ENCODE measurements at regions not wholly inside any gene's neighbourhood (a gene's known extent, or its start where the extent isn't known, plus 50 kb on each side); places are given as distances from the start of the nearest gene placed in this dataset.
"Not testable (repeated sequence)": the region's sequence is repeated elsewhere in the genome, so short reads cannot be mapped to it uniquely, and the experiment has no call there.

DNA sequence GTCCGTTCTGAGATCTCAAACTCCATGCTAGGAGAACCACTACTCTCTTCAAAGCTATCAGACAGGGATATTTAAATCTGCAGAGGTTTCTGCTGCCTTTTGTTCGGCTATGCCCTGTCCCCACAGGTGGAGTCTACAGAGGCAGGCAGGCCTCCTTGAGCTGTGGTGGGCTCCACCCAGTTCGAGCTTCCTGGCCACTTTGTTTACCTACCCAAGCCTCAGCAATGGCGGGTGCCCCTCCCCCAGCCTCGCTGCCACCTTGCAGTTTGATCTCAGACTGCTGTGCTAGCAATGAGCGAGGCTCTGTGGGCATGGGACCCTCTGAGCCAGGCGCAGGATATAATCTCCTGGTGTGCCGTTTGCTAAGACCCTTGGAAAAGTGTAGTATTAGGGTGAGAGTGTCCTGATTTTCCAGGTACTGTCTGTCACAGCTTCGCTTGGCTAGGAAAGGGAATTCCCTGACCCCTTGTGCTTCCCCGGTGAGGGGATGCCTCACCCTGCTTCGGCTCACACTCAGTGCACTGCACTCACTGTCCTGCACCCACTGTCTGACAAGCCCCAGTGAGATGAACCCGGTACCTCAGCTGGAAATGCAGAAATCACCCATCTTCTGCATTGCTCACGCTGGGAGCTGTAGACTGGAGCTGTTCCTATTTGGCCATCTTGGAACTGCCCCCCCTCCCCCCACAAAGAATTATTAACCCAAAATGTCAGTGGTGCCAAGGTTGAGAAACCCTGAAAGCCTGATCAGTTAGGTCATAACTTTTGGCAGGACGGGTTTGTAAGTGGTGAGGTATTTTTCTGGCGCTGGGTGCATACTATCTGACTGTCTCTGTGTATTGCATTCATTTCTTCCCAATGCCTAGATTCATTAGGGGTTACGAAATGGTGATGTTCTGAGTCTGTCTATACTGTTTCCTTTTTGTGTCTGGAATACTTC is 181.4 kb downstream of the TEX29 start:
- not testable (repeated sequence) for DNase-seq (ENCODE audit: low spot score)

DNA sequence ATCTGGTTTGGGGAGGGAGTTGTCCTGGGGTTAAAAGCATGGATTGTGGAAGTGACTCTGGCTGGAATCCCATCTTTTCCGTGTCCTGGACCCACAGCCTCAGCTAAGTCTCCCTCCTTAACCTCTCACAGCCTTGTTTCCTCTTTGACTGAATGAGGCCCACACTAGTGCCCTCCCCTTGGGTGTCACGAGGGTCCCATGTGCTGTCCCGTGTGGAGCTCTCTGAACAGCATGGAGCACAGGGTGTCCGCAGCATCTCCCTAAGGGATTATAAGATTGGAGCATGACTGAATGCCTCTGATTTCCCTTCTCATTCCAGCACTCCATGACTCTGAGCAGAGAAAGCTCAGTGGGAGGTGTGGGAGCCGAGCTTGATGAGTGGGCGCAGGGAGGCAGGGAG is 182.5 kb downstream of the TEX29 start:
- DNase-seq (ENCODE audit: low spot score), result no peak

DNA sequence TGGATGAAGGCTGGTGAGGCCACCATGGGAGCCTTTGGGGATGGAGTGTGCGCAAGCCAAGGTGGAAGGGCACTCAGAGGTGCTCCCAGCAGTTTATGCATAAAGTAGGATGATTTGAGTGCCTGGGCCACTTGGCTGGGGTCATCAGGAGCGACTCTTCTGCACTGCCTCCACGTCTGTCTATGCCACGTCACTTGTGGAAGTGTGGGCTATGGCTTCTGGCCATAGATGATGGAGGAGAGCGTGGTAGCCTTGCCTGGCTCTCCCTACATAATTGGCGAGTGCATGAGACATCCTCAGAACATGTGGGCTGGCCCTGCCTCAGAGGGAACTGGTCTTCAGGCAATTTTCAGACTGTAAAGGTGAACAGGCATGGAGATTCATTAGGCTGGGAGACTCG is 182.9 kb downstream of the TEX29 start:
- DNase-seq (ENCODE audit: low spot score), result no peak

DNA sequence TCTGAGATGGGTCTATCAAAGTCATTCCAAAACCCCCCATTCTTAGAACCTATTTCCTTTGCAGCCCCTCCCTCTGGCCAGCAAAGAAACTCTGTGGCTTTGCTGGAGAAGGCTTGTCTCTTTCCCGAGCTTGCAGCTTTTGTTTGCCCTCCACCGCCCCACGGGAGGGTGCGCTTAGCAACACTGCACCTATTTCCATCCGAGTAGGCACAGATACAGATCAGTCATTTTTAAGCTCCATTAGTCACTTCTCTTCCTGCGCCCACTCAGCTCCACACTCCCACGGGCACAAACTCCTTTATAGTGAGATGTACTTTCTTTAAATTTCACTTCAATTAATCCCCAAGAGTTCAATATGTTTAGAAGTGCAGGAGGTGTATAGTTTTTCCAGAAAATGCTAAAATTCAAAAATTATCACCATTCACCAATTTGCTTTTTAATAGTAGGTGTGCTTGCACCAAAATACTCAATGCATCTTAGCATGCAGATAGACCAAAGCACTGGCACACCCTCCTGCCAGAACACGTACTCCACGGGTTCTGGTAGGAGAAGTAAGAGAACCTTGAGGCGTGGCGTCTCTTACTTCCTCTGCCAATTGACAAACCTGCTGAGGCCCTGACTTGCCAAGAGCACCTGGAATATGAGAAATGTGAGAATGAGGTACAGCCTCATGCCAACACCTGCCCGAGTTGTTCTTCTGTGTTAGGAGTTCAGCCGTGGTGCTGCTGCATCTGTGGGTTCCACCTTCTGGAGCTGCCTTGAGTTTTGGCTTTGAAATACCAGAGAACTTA is 183.7 kb downstream of the TEX29 start:
- no peak for DNase-seq (ENCODE audit: low spot score)

DNA sequence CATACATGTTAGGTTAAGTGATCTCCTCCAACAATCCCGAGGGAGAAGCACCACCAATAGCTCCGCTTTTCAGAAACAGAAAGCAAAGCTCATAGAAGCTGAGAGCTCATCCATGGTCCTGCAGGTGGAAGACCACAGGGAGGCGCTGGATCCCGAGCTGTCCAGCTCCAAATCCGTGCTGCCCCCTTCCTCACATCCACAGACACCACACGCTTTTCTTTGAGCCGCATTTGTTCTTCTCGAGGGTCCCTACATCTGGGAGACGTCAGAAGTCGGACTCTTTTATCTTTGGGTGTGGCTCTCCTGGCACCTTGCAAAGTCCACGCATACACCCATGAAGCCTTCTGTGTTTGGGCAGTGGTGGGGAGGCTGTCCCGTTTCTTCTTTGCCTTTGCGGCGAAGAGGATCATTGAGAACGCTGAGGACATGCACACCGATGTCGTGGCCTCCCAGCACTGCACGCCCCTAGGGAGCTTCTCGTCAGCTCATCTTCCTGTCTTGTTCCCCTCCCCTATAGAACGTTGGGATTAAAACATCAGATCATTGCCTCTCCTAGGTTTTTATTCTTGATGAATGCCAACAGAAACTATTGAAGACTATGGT is 184.8 kb downstream of the TEX29 start:
- no peak for DNase-seq (ENCODE audit: low spot score)

DNA sequence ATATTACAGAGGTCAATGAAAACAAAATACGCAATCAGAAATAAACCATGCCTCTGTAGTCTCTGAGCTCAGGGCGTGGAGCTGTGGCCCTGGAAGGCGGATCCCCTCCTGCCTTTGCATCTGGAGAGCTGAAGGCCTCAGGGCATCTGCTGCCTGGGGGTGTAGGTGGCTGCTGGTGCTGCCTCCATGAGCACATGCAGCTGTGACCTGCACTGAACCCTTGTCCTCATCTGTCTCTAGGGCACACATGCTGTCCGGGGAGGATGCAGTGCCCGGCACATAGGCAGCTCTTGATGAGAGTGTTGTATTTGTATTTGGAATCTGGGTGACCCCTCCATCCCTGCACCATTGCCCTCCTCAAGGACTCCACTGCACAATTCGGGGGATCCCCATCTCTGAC is 185.7 kb downstream of the TEX29 start:
- DNase-seq (ENCODE audit: low spot score), result no peak

DNA sequence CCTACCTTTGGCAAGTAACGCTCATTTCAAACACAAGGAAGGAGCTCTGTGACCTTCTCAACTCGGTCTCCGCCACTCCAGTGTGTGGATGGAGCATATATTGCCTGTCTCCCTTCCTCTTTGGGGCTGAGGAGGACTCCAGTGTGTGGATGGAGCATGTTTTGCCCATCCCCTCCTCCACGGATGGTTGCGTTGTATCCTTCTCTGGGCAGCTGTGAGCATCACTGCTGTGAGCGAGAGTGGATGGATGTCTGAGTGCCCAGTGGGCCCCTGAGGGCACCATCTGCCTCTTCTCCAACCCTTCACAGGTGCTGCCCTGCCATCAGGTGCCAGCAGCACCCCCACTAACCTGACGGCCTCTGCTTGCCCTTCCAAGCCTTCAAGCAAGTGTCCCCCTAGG is 186.2 kb downstream of the TEX29 start:
- no peak for DNase-seq (ENCODE audit: low spot score)

DNA sequence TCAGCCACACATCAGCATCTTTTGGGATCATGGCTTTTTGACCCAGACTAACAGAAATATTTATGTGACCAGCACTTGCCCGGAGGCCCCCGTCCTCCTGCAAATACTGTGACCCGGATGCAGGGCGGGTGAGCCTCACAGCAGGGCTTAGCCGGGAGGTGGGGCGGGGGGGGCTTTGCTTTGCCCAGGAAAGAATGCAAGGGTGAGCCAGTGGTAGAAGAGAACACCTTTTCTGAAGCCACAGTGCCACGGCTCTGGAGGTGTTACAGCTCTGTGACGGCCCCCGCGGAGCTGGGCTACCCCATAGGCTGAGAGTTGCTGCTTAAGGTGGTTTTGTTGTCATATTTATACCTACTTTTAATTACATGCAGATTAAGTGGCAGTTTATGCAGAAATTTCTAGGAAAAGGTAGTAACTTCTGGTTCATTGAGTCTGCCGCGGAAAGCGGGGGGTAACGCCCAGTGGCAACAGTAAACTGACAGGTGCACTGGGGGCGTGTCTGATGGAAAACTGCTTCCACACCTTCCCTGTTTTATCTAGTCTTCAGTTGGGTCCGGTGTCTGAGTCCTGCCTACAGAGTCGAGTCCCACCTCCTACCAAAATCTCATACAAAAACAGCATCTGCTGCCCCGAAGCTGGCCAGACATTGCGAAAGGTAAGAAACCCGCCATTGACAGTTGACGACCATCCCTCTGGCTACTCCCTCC is 187.9 kb downstream of the TEX29 start:
- DNase-seq (ENCODE audit: low spot score), result no peak

DNA sequence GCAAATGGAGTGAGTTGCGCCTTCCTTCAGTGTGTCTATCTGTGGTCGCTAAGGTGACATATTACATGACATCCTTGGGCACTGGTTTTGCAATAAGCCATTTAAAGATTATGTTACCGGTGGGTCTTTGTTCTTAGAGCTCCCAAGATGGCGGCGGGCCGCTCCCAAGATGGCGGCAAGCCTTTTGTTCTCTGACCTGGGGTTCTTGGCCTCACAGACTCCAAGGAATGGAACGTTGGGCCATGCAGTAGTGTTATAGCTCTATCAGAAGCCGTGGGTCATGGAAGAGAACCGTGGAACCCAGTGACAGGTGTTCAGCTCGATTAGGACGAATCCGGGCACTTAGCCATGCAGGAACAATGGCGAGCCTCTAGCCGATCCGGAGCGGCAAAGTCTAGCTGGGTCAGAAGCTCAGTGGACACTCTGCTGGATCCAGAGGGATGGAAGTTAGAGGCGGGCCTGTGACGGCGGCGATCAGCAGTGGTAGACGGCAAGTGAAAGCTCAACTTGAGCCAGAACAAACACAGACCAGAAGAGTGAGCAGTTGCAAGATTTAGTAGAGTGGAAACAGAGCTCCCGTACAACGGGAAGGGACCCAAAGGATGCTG is 188.6 kb downstream of the TEX29 start:
- no peak for DNase-seq (ENCODE audit: low spot score)

DNA sequence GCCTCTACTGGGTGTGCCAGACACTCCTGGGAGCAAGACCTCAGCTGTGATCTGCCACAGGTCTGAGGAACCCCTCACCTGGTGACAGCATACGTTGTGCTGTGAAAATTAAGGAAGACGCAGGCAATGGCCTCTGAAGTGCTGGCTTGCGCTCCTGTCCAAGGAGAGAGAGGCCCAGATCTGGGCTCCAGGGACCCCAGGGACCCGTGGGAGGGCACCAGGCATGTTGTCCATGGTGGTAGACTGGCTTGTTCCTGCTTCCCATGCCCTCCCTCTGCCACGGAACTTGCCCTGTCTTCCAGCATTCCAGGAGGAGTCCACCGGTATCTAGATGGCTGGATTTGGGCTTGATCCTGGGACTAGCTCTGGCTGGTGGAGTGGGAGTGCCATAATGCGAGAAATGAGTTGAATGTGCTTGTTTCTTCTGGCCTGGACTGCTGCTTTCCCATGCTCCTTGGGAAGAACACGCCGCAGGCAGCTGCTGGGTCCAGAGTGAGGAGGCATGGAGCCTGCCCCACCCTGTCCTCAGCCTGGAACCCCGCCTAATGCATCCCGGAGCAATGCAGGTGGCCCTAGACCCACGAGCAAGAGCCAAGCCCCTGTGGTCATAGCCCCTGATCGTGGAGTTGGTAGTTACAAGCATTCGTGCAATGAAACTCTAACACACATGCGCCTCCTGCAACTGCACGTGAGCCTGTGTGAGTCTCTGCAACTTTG is 190.2 kb downstream of the TEX29 start:
- DNase-seq (ENCODE audit: low spot score), result no peak

DNA sequence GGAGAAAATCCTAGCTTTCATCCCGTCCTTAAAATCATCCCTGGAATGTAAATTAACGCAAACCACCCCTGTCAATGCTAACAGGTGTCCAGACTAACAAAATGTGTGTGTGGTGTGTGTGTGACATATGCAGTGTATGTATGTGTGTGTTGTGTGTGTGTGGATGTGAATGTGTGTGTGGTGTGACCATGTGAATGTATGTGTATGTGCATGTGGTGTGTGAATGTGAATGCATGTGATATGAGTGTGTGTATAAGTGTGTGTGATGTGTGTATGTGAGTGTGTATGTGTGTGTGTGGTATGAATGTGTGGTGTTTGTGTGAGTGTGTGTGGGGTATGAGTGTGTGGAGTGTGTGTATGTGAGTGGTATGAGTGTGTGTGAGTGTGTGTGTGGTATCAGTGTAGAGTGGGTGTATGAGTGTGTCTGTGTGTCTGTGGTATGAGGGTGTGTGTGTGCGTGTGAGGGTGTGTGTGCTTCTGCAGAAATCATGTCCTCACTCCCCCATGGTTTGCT is 190.8 kb downstream of the TEX29 start:
- DNase-seq (ENCODE audit: low spot score), result no peak

DNA sequence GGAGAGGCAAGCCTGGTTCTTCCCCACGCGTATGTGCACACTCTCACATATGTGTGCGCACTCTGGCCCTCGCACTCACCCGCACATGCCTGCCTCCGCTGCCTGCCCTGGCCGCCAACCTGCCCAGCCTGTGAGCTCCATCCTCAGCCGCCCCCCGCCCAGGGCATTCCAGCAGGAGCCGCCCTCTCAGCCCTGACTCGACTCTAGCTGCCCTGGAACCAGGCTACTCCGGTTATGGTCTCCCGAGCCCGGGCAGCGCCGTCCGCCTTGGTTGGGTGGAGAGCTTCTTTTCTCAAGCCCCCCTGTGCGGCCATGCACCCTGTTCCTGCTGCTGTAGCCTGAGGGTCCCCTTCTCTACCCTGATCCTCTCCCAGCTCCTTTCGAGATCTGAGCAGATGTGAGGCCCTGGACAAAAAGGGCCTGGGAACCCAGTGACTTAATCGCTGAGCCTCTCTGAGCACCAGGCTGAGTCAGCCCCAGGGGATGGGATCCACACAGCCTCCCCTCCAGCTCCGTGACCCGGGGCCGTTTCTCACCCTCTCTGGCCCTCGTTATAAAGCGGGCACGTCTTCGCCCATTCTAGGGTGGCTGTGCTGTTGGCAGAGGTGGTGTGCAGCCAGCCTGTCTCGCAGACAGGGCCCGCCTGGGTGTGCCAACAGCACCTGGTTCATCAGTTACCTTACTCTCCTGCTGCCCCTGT is 191.5 kb downstream of the TEX29 start:
- no peak for DNase-seq (ENCODE audit: low spot score)

DNA sequence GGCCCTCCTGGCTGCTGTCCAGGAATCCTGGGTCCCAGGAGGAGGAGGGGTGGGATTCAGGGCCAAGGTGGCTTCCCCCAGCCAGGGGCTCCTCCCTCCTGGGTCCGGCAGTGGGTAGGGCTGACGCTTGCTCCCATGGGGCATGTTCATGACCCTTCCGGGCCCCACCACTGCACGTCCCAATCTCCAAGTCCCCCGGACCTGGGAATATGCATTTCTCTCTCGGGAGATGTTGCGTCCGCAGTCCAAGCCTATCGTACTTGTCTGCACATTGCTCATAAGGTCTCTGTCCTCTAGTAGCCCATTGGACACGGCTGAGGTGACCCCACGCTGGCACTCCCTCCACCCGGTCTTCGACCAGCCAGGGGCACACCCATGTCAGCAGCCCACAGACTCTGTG is 192.3 kb downstream of the TEX29 start:
- DNase-seq (ENCODE audit: low spot score), result no peak

DNA sequence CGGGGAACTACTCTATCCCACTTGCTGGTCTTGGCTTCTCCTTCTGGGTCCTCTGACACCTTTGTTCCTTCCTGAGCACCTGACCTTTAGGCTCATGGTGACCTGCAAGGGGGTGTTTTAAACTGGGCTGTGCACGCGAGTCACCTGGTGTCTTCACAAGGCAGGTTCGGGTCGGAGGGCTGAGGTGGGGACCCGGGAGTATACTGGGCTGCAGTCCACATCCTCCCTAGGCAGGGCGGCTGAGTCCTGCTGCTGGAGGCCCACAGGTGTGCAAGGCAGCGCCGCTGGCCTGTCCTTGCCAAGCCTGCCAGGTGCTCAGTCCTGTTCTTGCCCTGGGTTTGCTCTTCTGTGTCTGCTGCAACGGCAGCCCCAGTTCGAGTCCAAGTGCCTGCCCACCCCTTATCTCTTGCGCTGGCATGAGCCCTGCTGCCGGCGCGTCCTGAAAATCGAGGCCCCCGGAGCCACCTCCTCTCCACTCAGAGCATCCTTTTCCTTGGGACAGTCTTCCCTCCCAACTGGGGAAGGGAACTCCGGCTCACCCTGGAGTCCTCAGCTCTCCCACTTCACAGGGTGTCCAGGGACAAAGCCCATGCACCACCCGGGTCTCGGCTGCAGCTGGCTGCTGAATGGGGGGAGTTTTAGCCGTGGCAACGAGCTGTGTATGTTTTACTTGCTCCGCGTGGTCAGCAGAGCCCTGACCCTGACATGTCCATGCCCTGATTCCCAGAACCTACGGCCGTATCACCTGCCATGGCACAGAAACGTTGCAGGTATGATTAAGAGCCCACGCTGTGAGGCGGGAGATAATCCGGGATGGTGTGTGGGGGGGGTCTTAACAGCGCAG is 193.5 kb downstream of the TEX29 start:
- no peak for DNase-seq (ENCODE audit: low spot score)

DNA sequence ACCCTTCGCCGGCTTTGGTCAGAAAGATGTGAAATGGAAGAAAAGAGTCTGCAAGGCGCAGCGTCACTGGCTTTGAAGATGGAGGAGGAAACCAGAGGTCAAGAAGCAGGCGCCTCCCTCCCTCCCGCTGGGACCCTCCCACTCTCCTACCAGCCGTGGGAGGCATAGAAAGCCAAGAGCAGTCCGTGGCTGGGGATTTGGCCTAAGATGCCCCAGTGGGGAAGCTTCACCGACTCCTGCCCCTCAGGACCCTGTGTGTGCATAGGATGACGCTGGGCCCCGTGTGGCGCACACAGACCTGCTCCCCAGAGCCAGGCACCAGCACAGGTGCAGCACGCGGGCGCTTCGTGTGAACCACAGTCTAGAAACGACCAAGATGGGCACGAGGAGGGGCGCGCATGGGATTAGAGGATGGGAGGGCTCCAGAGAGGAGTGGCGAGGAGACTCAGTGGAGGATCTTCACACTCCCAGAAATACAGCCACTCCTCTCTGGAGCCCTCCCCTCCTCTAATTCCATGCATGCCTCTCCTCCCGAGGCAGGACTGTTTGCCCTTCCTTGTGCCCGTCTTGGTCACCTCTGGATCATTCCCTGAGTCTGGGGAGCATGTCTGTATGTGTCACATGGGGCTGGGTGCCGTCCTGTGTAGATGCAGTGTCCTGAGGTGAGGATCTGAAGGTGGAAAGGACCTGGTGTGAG is 194.3 kb downstream of the TEX29 start:
- no peak for DNase-seq (ENCODE audit: low spot score)

DNA sequence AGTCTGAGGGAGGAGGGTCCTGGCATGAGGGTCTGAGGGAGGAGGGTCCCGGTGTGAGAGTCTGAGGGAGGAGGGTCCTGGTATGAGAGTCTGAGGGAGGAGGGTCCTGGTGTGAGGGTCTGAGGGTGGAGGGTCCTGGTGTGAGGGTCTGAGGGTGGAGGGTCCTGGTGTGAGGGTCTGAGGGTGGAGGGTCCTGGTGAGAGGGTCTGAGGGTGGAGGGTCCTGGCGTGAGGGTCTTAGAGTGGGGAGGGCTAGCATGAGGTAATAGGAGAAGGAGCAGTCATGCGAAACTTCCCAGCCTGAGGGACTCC is 194.8 kb downstream of the TEX29 start:
- no peak for DNase-seq (ENCODE audit: low spot score)

DNA sequence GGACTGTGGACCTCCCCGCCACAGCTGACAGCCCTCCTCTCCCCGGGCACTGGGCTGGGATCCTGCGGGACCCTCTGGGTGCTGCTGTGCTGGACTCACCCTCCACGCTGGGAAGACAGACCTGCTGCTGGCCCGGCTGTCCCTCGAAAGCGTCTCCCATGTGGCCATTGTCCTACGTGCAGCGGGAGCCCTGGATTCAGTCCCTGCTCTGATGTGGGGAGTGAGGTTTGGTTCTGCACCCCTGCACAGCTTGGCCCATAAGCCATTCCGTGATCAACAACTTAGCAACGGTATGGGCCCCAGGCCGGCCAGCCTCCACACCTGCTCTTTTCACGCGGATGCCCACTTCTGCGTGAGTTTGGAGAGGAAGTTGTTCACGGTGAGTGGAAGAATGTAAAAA is 195.2 kb downstream of the TEX29 start:
- no peak for DNase-seq (ENCODE audit: low spot score)

DNA sequence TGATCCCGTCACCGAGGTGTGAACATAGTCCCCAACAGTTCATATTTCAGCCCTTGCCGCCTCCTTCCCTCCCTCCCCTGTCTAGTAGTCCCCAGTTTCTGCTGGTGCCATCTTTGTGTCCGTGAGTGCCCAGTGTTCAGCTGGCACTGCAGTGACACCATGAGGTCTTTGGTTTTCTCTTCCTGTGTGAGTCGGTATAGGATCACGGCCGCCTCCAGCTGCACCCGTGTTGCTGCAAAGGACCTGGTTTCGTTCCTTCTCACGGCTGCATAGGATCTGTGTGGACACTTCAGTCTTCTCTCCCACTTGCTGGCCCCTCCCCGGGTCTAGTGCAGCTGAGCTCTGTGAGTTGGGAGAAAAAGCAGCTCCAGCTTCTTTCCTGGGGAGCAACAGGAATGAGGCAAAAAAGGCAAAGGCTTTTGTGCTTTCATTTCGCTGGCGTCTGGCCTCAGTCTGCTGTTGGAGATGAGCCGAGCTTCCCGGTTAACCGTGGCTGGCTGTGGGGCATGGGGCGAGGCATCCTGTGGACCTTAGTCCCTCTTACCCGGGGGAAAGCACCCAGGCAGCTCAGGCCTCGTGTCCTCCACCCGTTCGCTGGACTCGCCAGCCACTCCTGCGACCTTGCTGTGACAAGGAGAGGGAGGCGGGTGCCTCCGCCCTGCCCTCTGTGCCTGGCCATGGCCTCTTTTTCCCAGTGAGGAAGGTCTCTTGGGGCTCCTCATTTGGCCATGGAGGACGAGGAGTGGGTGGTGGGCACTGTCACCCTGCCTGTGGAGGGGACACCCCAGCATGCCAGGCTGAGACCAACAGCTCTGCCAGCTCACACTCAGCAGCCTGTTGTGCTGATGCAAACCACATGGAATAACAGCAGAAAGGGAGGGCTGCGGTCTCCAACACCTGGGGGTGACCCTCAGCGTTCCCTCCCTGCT is 196.5 kb downstream of the TEX29 start:
- DNase-seq (ENCODE audit: low spot score), result no peak
